ENCODE measurements at regions not wholly inside any gene's neighbourhood (a gene's known extent, or its start where the extent isn't known, plus 50 kb on each side); places are given as distances from the start of the nearest gene placed in this dataset.
"Not testable (repeated sequence)": the region's sequence is repeated elsewhere in the genome, so short reads cannot be mapped to it uniquely, and the experiment has no call there.

- peaks cover 2% of the 10 kb centered on the region for H3K4me1 ChIP-seq (ENCODE audit: insufficient read depth)
- H3K27me3 ChIP-seq, result no peaks in the 10 kb centered on the region
- no peak overlapping the region for H3K4me3 ChIP-seq
- no peaks in the 10 kb centered on the region for H3K36me3 ChIP-seq
- no peak for DNase-seq
- intact Hi-C loops (cut with DNase I), result no loop called here
- no peaks in the 10 kb centered on the region for H3K9me3 ChIP-seq
- 84 to 87% (median 85%) methylated on average over 12 of the region's 12 CpGs for WGBS, 3 donors
- no peak overlapping the region for H3K27ac ChIP-seq
- no peak for TF ChIP-seq CTCF (IDR thresholded peaks at IDR 0.05)
- no peak for TF ChIP-seq EP300 (IDR thresholded peaks at IDR 0.05)
- no peak for TF ChIP-seq POLR2A (IDR thresholded peaks at IDR 0.05)
These were observed 376.2 kb upstream of the SEMA3C start for GRCh38 chr7:81294897-81295515.

DNA sequence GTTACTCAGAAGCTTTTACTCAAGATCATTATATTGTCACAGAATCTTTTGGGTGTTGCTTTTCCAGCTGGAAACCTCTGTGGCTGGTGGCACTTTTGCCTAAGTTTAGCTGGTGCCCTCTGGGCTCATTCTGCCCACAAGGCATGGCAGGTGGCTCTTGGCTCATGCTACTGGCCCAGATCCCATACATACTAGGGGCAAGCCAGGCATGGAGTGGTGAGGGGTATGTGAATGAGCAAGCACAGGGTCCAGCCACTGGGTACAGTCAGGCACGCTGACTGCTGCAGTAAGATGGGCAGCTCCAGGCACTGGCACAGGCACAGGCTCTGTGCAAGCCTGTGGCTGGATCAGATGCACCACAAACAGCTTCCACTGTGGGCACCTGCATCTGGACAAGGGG is 375.0 kb upstream of the SEMA3C start:
- no peaks in the 10 kb centered on the region for H3K36me3 ChIP-seq
- no peak for DNase-seq
- H3K4me1 ChIP-seq (ENCODE audit: insufficient read depth), result no peaks in the 10 kb centered on the region
- H3K27me3 ChIP-seq, result no peaks in the 10 kb centered on the region
- 91 to 100% (median 100%) methylated on average over 1 of the region's 1 CpG for WGBS, 3 donors
- H3K27ac ChIP-seq, result no peak overlapping the region
- no peaks in the 10 kb centered on the region for H3K9me3 ChIP-seq
- intact Hi-C loops (cut with DNase I), result no loop called here
- no peak overlapping the region for H3K4me3 ChIP-seq
- no peak for TF ChIP-seq POLR2A (IDR thresholded peaks at IDR 0.05)
- TF ChIP-seq EP300 (IDR thresholded peaks at IDR 0.05), result no peak
- no peak for TF ChIP-seq CTCF (IDR thresholded peaks at IDR 0.05)

GRCh38 chr7:81286754-81287153 is 367.9 kb upstream of the SEMA3C start:
- DNase-seq; H3K36me3 ChIP-seq; H3K27me3 ChIP-seq; H3K27ac ChIP-seq; H3K9me3 ChIP-seq; intact Hi-C loops (cut with DNase I); H3K4me3 ChIP-seq; H3K4me1 ChIP-seq (ENCODE audit: insufficient read depth): not testable (repeated sequence)
- WGBS, 3 donors, result 90 to 93% (median 90%) methylated on average over 4 of the region's 4 CpGs

DNA sequence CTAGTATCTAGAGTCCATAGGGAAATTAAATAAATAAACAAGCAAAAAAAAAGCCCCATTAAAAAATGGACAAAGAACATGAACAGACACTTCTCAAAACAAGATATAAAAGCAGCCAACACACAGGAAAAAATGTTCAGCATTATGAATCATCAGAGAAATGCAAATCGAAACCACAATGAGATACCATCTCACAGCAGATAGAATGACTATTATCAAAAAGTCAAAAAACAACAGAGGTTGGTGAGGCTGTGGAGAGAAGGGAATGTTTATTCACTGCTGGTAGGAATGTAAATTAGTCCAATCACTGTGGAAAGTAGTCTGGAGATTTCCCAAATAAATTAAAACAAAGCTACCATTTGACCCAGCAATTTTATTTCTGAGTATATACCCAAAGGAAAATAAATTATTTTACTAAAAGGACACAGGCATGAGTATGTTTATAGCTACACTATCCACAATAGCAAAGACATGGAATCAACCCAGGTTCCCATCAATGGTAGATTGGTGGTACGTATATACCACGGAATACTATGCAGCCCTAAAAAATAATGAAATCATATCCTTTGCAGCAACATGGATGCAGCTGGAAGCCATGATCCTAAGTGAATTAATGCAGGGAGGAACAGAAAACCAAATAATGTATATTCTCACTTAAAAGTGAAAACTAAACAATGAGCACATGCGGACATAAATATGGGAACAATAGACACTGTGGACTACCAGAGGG is 366.5 kb upstream of the SEMA3C start:
- WGBS, 3 donors, result 87 to 89% (median 87%) methylated on average over 4 of the region's 4 CpGs
- TF ChIP-seq POLR2A (IDR thresholded peaks at IDR 0.05), result no peak
- no peak for TF ChIP-seq CTCF (IDR thresholded peaks at IDR 0.05)
- TF ChIP-seq EP300 (IDR thresholded peaks at IDR 0.05), result no peak
- intact Hi-C loops (cut with DNase I), result no loop called here
- no peaks in the 10 kb centered on the region for H3K9me3 ChIP-seq
- H3K27ac ChIP-seq, result no peak overlapping the region
- H3K4me3 ChIP-seq, result no peak overlapping the region
- no peaks in the 10 kb centered on the region for H3K27me3 ChIP-seq
- H3K36me3 ChIP-seq, result no peaks in the 10 kb centered on the region
- no peak for DNase-seq
- no peaks in the 10 kb centered on the region for H3K4me1 ChIP-seq (ENCODE audit: insufficient read depth)

DNA sequence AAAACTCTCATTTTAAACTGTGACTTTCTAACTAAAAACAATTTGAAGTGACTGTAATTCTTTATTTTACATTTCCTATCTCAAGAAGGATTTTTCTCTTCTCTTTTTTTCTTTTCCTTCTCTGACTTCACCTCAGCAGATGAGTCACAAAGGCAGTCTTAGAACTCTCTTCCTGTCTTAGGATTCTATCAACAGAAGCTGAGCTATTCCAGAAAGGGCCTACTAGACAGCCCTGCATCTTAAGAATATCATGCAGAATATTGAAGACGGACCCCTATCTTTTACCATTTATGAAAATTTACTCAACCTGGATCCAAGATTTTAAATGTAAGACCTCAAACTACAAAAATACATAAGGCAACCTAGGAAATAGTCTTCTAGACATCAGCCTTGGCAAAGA is 365.7 kb upstream of the SEMA3C start:
- no peak overlapping the region for H3K27ac ChIP-seq
- no peaks in the 10 kb centered on the region for H3K9me3 ChIP-seq
- 93 to 100% (median 95%) methylated on average over 1 of the region's 1 CpG for WGBS, 3 donors
- no peaks in the 10 kb centered on the region for H3K36me3 ChIP-seq
- TF ChIP-seq CTCF (IDR thresholded peaks at IDR 0.05) (no peak), EP300 (IDR thresholded peaks at IDR 0.05) (no peak), POLR2A (IDR thresholded peaks at IDR 0.05) (no peak)
- H3K4me3 ChIP-seq, result no peak overlapping the region
- no peak for DNase-seq
- no peaks in the 10 kb centered on the region for H3K4me1 ChIP-seq (ENCODE audit: insufficient read depth)
- H3K27me3 ChIP-seq, result no peaks in the 10 kb centered on the region
- intact Hi-C loops (cut with DNase I), result no loop called here

All from ovary (tissue), 7 donors.